Neuron (in vitro differentiated cells): ENCODE measurements at regions not wholly inside any gene's neighbourhood (a gene's known extent, or its start where the extent isn't known, plus 50 kb on each side); places are given as distances from the start of the nearest gene placed in this dataset.
A peak's percentile ranks its signal among the peaks of the same experiment; 100 is the strongest.

ENCODE experiments used
- H2AFZ ChIP-seq: one replicate; pipeline ENCODE4 v1.6.1; 2013; ENCODE audit warnings: low read depth, mild to moderate bottlenecking, inconsistent platforms, low read length, moderate library complexity
- H3K27me3 ChIP-seq: one replicate; pipeline ENCODE4 v1.6.1; 2013; ENCODE audit warnings: low read length; ENCODE audit not compliant: insufficient read depth
- H3K36me3 ChIP-seq: one replicate; pipeline ENCODE4 v1.6.1; 2013; ENCODE audit warnings: low read length; ENCODE audit not compliant: insufficient read depth
- H3K4me1 ChIP-seq: one replicate; pipeline ENCODE4 v1.6.1; 2013; ENCODE audit warnings: low read length; ENCODE audit not compliant: insufficient read depth
- H3K4me3 ChIP-seq: 2 replicates; pipeline ENCODE4 v1.5.1; 2013; ENCODE audit warnings: mild to moderate bottlenecking, low read length, moderate library complexity
- H3K9me3 ChIP-seq: one replicate; pipeline ENCODE4 v1.6.1; 2013; ENCODE audit warnings: low read length

- Histone ChIP-seq H3K9me3 (no peaks in the 10 kb centered on the region), H3K4me3 (no peak overlapping the region), H3K27me3 (no peaks in the 10 kb centered on the region), H2AFZ (no peak overlapping the region), H3K36me3 (no peaks in the 10 kb centered on the region), H3K4me1 (no peaks in the 10 kb centered on the region)
Observed at GRCh38 chr14:39946807-39947206, 514.6 kb upstream of the FBXO33 start.

- no peaks in the 10 kb centered on the region for H3K27me3 ChIP-seq
- H3K4me3 ChIP-seq = no peak overlapping the region
- H3K36me3 ChIP-seq = no peaks in the 10 kb centered on the region
- H3K4me1 ChIP-seq = no peaks in the 10 kb centered on the region
- H2AFZ ChIP-seq = no peak overlapping the region
- no peaks in the 10 kb centered on the region for H3K9me3 ChIP-seq
Observed at GRCh38 chr14:39939023-39939422, 506.8 kb upstream of the FBXO33 start.

- H3K4me3 ChIP-seq = no peak overlapping the region
Observed at GRCh38 chr14:39912192-39913100, 480.2 kb upstream of the FBXO33 start.

GRCh38 chr14:39897657-39898056 is 465.4 kb upstream of the FBXO33 start:
- Histone ChIP-seq H3K4me1 (no peaks in the 10 kb centered on the region), H3K4me3 (no peak overlapping the region), H3K36me3 (no peaks in the 10 kb centered on the region), H3K27me3 (no peaks in the 10 kb centered on the region), H2AFZ (no peak overlapping the region), H3K9me3 (no peaks in the 10 kb centered on the region)

More at GRCh38 chr14:39912192-39913100, 480.2 kb upstream of the FBXO33 start:
- Histone ChIP-seq H3K27me3 (no peaks in the 10 kb centered on the region), H3K4me1 (no peaks in the 10 kb centered on the region), H3K36me3 (no peaks in the 10 kb centered on the region), H2AFZ (peak overlapping the region; percentile 7), H3K9me3 (no peaks in the 10 kb centered on the region)

GRCh38 chr14:39890026-39890425 is 457.8 kb upstream of the FBXO33 start:
- no peaks in the 10 kb centered on the region for H3K9me3 ChIP-seq
- no peak overlapping the region for H2AFZ ChIP-seq
- no peaks in the 10 kb centered on the region for H3K27me3 ChIP-seq
- H3K4me1 ChIP-seq = no peaks in the 10 kb centered on the region
- H3K36me3 ChIP-seq = no peaks in the 10 kb centered on the region
- H3K4me3 ChIP-seq = no peak overlapping the region

- H2AFZ ChIP-seq = no peak overlapping the region
- no peaks in the 10 kb centered on the region for H3K4me1 ChIP-seq
- H3K36me3 ChIP-seq = no peaks in the 10 kb centered on the region
Observed at GRCh38 chr14:39884091-39884490, 451.9 kb upstream of the FBXO33 start.

GRCh38 chr14:39880965-39881364 is 448.7 kb upstream of the FBXO33 start:
- H2AFZ ChIP-seq = no peak overlapping the region
- H3K27me3 ChIP-seq = no peaks in the 10 kb centered on the region
- H3K4me3 ChIP-seq = no peak overlapping the region
- no peaks in the 10 kb centered on the region for H3K9me3 ChIP-seq
- no peaks in the 10 kb centered on the region for H3K36me3 ChIP-seq
- no peaks in the 10 kb centered on the region for H3K4me1 ChIP-seq

More at GRCh38 chr14:39884091-39884490, 451.9 kb upstream of the FBXO33 start:
- H3K4me3 ChIP-seq = no peak overlapping the region
- no peaks in the 10 kb centered on the region for H3K9me3 ChIP-seq
- H3K27me3 ChIP-seq = no peaks in the 10 kb centered on the region

- Histone ChIP-seq H3K9me3 (no peaks in the 10 kb centered on the region), H3K4me3 (no peak overlapping the region), H3K4me1 (no peaks in the 10 kb centered on the region), H3K36me3 (no peaks in the 10 kb centered on the region), H3K27me3 (no peaks in the 10 kb centered on the region), H2AFZ (no peak overlapping the region)
Observed at GRCh38 chr14:39880106-39880695, 448.0 kb upstream of the FBXO33 start.

GRCh38 chr14:39877577-39878190 is 445.5 kb upstream of the FBXO33 start:
- Histone ChIP-seq H3K36me3 (no peaks in the 10 kb centered on the region), H3K9me3 (no peaks in the 10 kb centered on the region), H2AFZ (no peak overlapping the region), H3K4me1 (no peaks in the 10 kb centered on the region), H3K4me3 (no peak overlapping the region), H3K27me3 (no peaks in the 10 kb centered on the region)

GRCh38 chr14:39876916-39877315 is 444.7 kb upstream of the FBXO33 start:
- no peaks in the 10 kb centered on the region for H3K4me1 ChIP-seq
- no peaks in the 10 kb centered on the region for H3K9me3 ChIP-seq
- no peaks in the 10 kb centered on the region for H3K36me3 ChIP-seq
- no peaks in the 10 kb centered on the region for H3K27me3 ChIP-seq
- H3K4me3 ChIP-seq = no peak overlapping the region
- no peak overlapping the region for H2AFZ ChIP-seq

- Histone ChIP-seq H2AFZ (no peak overlapping the region), H3K36me3 (no peaks in the 10 kb centered on the region), H3K9me3 (no peaks in the 10 kb centered on the region), H3K27me3 (no peaks in the 10 kb centered on the region), H3K4me3 (no peak overlapping the region), H3K4me1 (no peaks in the 10 kb centered on the region)
Observed at GRCh38 chr14:39875028-39875427, 442.8 kb upstream of the FBXO33 start.

- no peaks in the 10 kb centered on the region for H3K36me3 ChIP-seq
- no peak overlapping the region for H3K4me3 ChIP-seq
- no peaks in the 10 kb centered on the region for H3K9me3 ChIP-seq
- H3K4me1 ChIP-seq = no peaks in the 10 kb centered on the region
- H3K27me3 ChIP-seq = no peaks in the 10 kb centered on the region
- no peak overlapping the region for H2AFZ ChIP-seq
Observed at GRCh38 chr14:39873791-39874190, 441.6 kb upstream of the FBXO33 start.

- no peaks in the 10 kb centered on the region for H3K36me3 ChIP-seq
- H3K27me3 ChIP-seq = no peaks in the 10 kb centered on the region
- peaks cover 2% of the 10 kb centered on the region for H3K4me1 ChIP-seq
- no peaks in the 10 kb centered on the region for H3K9me3 ChIP-seq
- no peak overlapping the region for H3K4me3 ChIP-seq
- no peak overlapping the region for H2AFZ ChIP-seq
Observed at GRCh38 chr14:39868949-39869348, 436.7 kb upstream of the FBXO33 start.
